ENCODE measurements at regions not wholly inside any gene's neighbourhood (a gene's known extent, or its start where the extent isn't known, plus 50 kb on each side); places are given as distances from the start of the nearest gene placed in this dataset.

GRCh38 chr7:25889765-25890164, 262.2 kb upstream of the NFE2L3 start:
- no peak overlapping the region for H3K27ac Mint-ChIP-seq
- no peaks in the 10 kb centered on the region for H3K36me3 Mint-ChIP-seq (ENCODE audit: low read depth)
- H3K4me1 Mint-ChIP-seq (ENCODE audit: low read depth): peaks cover 23% of the 10 kb centered on the region
- H3K4me3 Mint-ChIP-seq (ENCODE audit: low read depth): no peak overlapping the region
- intact Hi-C loops (cut with micrococcal nuclease): loop anchor here (5.0 to 10.0 kb wide), 3 partner anchors 263 to 405 kb away; partner anchors contain the start of genes NFE2L3 and SNX10
- peaks cover 31% of the 10 kb centered on the region for H3K27me3 Mint-ChIP-seq (ENCODE audit: low read depth)
- H3K9me3 Mint-ChIP-seq: no peaks in the 10 kb centered on the region
- DNase-seq (ENCODE audit: low spot score): no peak

GRCh38 chr7:25891591-25891990, 260.4 kb upstream of the NFE2L3 start:
- H3K9me3 Mint-ChIP-seq: no peaks in the 10 kb centered on the region
- H3K27me3 Mint-ChIP-seq (ENCODE audit: low read depth): peaks cover 22% of the 10 kb centered on the region
- no peak overlapping the region for H3K4me3 Mint-ChIP-seq (ENCODE audit: low read depth)
- intact Hi-C loops (cut with micrococcal nuclease): loop anchor here (5.0 to 10.0 kb wide), 3 partner anchors 261 to 403 kb away; partner anchors contain the start of genes NFE2L3 and SNX10
- no peak overlapping the region for H3K27ac Mint-ChIP-seq
- no peaks in the 10 kb centered on the region for H3K36me3 Mint-ChIP-seq (ENCODE audit: low read depth)
- no peak for DNase-seq (ENCODE audit: low spot score)
- H3K4me1 Mint-ChIP-seq (ENCODE audit: low read depth): peaks cover 31% of the 10 kb centered on the region

GRCh38 chr7:25893436-25893835, 258.6 kb upstream of the NFE2L3 start:
- Mint-ChIP-seq H3K4me3 (ENCODE audit: low read depth) (peak overlapping the region; percentile 78), H3K4me1 (ENCODE audit: low read depth) (peaks cover 31% of the 10 kb centered on the region), H3K27ac (peak overlapping the region; percentile 86), H3K36me3 (ENCODE audit: low read depth) (no peaks in the 10 kb centered on the region), H3K9me3 (no peaks in the 10 kb centered on the region), H3K27me3 (ENCODE audit: low read depth) (peaks cover 21% of the 10 kb centered on the region)
- no peak for DNase-seq (ENCODE audit: low spot score)
- intact Hi-C loops (cut with micrococcal nuclease): loop anchor here (1.0 to 10.0 kb wide), 6 partner anchors 259 to 773 kb away; partner anchors contain the start of genes NFE2L3 and SNX10

GRCh38 chr7:25894002-25894901, 257.7 kb upstream of the NFE2L3 start:
- Mint-ChIP-seq H3K4me1 (ENCODE audit: low read depth) (peaks cover 31% of the 10 kb centered on the region), H3K27ac (peak overlapping the region; percentile 28), H3K9me3 (no peaks in the 10 kb centered on the region), H3K27me3 (ENCODE audit: low read depth) (peaks cover 15% of the 10 kb centered on the region), H3K4me3 (ENCODE audit: low read depth) (peak overlapping the region; percentile 22), H3K36me3 (ENCODE audit: low read depth) (no peaks in the 10 kb centered on the region)
- peak; percentile 24 for DNase-seq (ENCODE audit: low spot score)
- intact Hi-C loops (cut with micrococcal nuclease): loop anchor here (2.0 to 10.0 kb wide), 5 partner anchors 47 to 607 kb away; partner anchors contain the start of genes NFE2L3 and SNX10

- H3K4me3 Mint-ChIP-seq (ENCODE audit: low read depth): peak overlapping the region; percentile 53
- peaks cover 31% of the 10 kb centered on the region for H3K4me1 Mint-ChIP-seq (ENCODE audit: low read depth)
- no peaks in the 10 kb centered on the region for H3K9me3 Mint-ChIP-seq
- peaks cover 7% of the 10 kb centered on the region for H3K27me3 Mint-ChIP-seq (ENCODE audit: low read depth)
- no peaks in the 10 kb centered on the region for H3K36me3 Mint-ChIP-seq (ENCODE audit: low read depth)
- DNase-seq (ENCODE audit: low spot score): peak; percentile 53
- H3K27ac Mint-ChIP-seq: no peak overlapping the region
- intact Hi-C loops (cut with micrococcal nuclease): loop anchor here (2.0 to 10.0 kb wide), 6 partner anchors 46 to 606 kb away; partner anchors contain the start of genes NFE2L3 and SNX10
Observed at GRCh38 chr7:25894902-25895791, 256.9 kb upstream of the NFE2L3 start.

GRCh38 chr7:25895792-25896171, 256.2 kb upstream of the NFE2L3 start:
- Mint-ChIP-seq H3K27me3 (ENCODE audit: low read depth) (peaks cover 6% of the 10 kb centered on the region), H3K36me3 (ENCODE audit: low read depth) (no peaks in the 10 kb centered on the region), H3K27ac (no peak overlapping the region), H3K9me3 (no peaks in the 10 kb centered on the region), H3K4me1 (ENCODE audit: low read depth) (peaks cover 31% of the 10 kb centered on the region), H3K4me3 (ENCODE audit: low read depth) (no peak overlapping the region)
- intact Hi-C loops (cut with micrococcal nuclease): loop anchor here (2.0 to 10.0 kb wide), 4 partner anchors 45 to 605 kb away; partner anchors contain the start of gene SNX10
- no peak for DNase-seq (ENCODE audit: low spot score)

GRCh38 chr7:25897261-25897782, 254.7 kb upstream of the NFE2L3 start:
- H3K27ac Mint-ChIP-seq: no peak overlapping the region
- H3K27me3 Mint-ChIP-seq (ENCODE audit: low read depth): peaks cover 1% of the 10 kb centered on the region
- peaks cover 31% of the 10 kb centered on the region for H3K4me1 Mint-ChIP-seq (ENCODE audit: low read depth)
- DNase-seq (ENCODE audit: low spot score): no peak
- intact Hi-C loops (cut with micrococcal nuclease): loop anchor here (5.0 to 10.0 kb wide), 2 partner anchors 55 to 397 kb away; partner anchors contain the start of gene SNX10
- H3K36me3 Mint-ChIP-seq (ENCODE audit: low read depth): no peaks in the 10 kb centered on the region
- no peaks in the 10 kb centered on the region for H3K9me3 Mint-ChIP-seq
- H3K4me3 Mint-ChIP-seq (ENCODE audit: low read depth): no peak overlapping the region

GRCh38 chr7:25900245-25900644, 251.8 kb upstream of the NFE2L3 start:
- Mint-ChIP-seq H3K4me1 (ENCODE audit: low read depth) (peaks cover 7% of the 10 kb centered on the region), H3K36me3 (ENCODE audit: low read depth) (no peaks in the 10 kb centered on the region), H3K4me3 (ENCODE audit: low read depth) (no peak overlapping the region), H3K27ac (no peak overlapping the region), H3K9me3 (no peaks in the 10 kb centered on the region), H3K27me3 (ENCODE audit: low read depth) (peaks cover 3% of the 10 kb centered on the region)
- intact Hi-C loops (cut with micrococcal nuclease): no loop called here
- no peak for DNase-seq (ENCODE audit: low spot score)

GRCh38 chr7:25900877-25901276, 251.1 kb upstream of the NFE2L3 start:
- Mint-ChIP-seq H3K27ac (no peak overlapping the region), H3K9me3 (no peaks in the 10 kb centered on the region), H3K27me3 (ENCODE audit: low read depth) (peaks cover 3% of the 10 kb centered on the region), H3K4me1 (ENCODE audit: low read depth) (peaks cover 6% of the 10 kb centered on the region), H3K36me3 (ENCODE audit: low read depth) (no peaks in the 10 kb centered on the region), H3K4me3 (ENCODE audit: low read depth) (no peak overlapping the region)
- intact Hi-C loops (cut with micrococcal nuclease): no loop called here
- DNase-seq (ENCODE audit: low spot score): no peak

GRCh38 chr7:25901658-25902057, 250.3 kb upstream of the NFE2L3 start:
- H3K27me3 Mint-ChIP-seq (ENCODE audit: low read depth): peaks cover 3% of the 10 kb centered on the region
- no peak overlapping the region for H3K27ac Mint-ChIP-seq
- no peak overlapping the region for H3K4me3 Mint-ChIP-seq (ENCODE audit: low read depth)
- no peak for DNase-seq (ENCODE audit: low spot score)
- no peaks in the 10 kb centered on the region for H3K36me3 Mint-ChIP-seq (ENCODE audit: low read depth)
- H3K4me1 Mint-ChIP-seq (ENCODE audit: low read depth): peaks cover 8% of the 10 kb centered on the region
- H3K9me3 Mint-ChIP-seq: no peaks in the 10 kb centered on the region
- intact Hi-C loops (cut with micrococcal nuclease): no loop called here

GRCh38 chr7:25906003-25906402, 246.0 kb upstream of the NFE2L3 start:
- Mint-ChIP-seq H3K9me3 (no peaks in the 10 kb centered on the region), H3K4me3 (ENCODE audit: low read depth) (no peak overlapping the region), H3K36me3 (ENCODE audit: low read depth) (no peaks in the 10 kb centered on the region), H3K27me3 (ENCODE audit: low read depth) (peaks cover 6% of the 10 kb centered on the region), H3K27ac (no peak overlapping the region), H3K4me1 (ENCODE audit: low read depth) (peaks cover 4% of the 10 kb centered on the region)
- DNase-seq (ENCODE audit: low spot score): no peak
- intact Hi-C loops (cut with micrococcal nuclease): no loop called here

GRCh38 chr7:25906760-25907159, 245.2 kb upstream of the NFE2L3 start:
- DNase-seq (ENCODE audit: low spot score): no peak
- intact Hi-C loops (cut with micrococcal nuclease): no loop called here
- Mint-ChIP-seq H3K4me3 (ENCODE audit: low read depth) (no peak overlapping the region), H3K9me3 (no peaks in the 10 kb centered on the region), H3K27me3 (ENCODE audit: low read depth) (peaks cover 6% of the 10 kb centered on the region), H3K27ac (no peak overlapping the region), H3K4me1 (ENCODE audit: low read depth) (peaks cover 4% of the 10 kb centered on the region), H3K36me3 (ENCODE audit: low read depth) (no peaks in the 10 kb centered on the region)

Data from activated T-helper 2 cell treated with anti-CD3 and anti-CD28 coated beads, Interferon-gamma antibody, Interleukin-2, Interleukin-4, amounts not matched to agents 10 μg/mL and 5 μg/mL and 100 μg/mL, durations not matched to agents 14 hours and 24 hours and 36 hours (primary cell).